Panc1 (cell line): ENCODE measurements at regions not wholly inside any gene's neighbourhood (a gene's known extent, or its start where the extent isn't known, plus 50 kb on each side); places are given as distances from the start of the nearest gene placed in this dataset.
A peak's percentile ranks its signal among the peaks of the same experiment; 100 is the strongest.

Source experiments
- ATAC-seq: fragments of 200-7000 bp; cut with Tn5 transposase; 2 replicates; pipeline ENCODE4 v1.9.1; 2020; ENCODE audit warnings: mild to moderate bottlenecking, moderate library complexity
- BruUV-seq: library from RNA; stranded (reverse); fragments of 400-500 nt; replicated peaks from 2 replicates; lab custom pipeline; 2021; lab: Mats Ljungman, UMichigan
- CTCF ChIA-PET: fragments of 300-600 bp; sonication (Branson Sonifier 250); formaldehyde crosslinking; loops from one replicate; lab custom pipeline; 2022; ENCODE audit warnings: antibody characterized with exemption; lab: Charles Lee
- POLR2A ChIA-PET: fragments of 300-600 bp; sonication (Branson Sonifier 250); formaldehyde crosslinking; loops from one replicate; lab custom pipeline; 2022; ENCODE audit warnings: antibody characterized with exemption; lab: Charles Lee
- DNase-seq: peaks from one replicate; pipeline ENCODE4 v3.0.0-alpha.2; 2010; ENCODE audit warnings: low read depth, low spot score
- H3K27ac ChIP-seq: 2 replicates; pipeline ENCODE4 v1.5.1; 2011; ENCODE audit warnings: mild to moderate bottlenecking, low read length, inconsistent platforms
- H3K27me3 ChIP-seq: fragments of 200-500 bp; sonication (Bioruptor generic); 2 replicates; pipeline ENCODE4 v1.6.0; 2014; ENCODE audit warnings: low read length, inconsistent platforms; ENCODE audit not compliant: control insufficient read depth, insufficient read depth
- H3K36me3 ChIP-seq: fragments of 200-500 bp; sonication (Bioruptor generic); 2 replicates; pipeline ENCODE4 v1.5.1; 2014; ENCODE audit warnings: inconsistent platforms, mild to moderate bottlenecking, low read length, moderate library complexity; ENCODE audit not compliant: control insufficient read depth, insufficient read depth
- H3K4me1 ChIP-seq: 2 replicates; pipeline ENCODE4 v1.5.1; 2011; ENCODE audit warnings: inconsistent platforms, mild to moderate bottlenecking, low read length, moderate library complexity; ENCODE audit not compliant: control insufficient read depth, insufficient read depth
- H3K4me3 ChIP-seq, 2 experiments: 2 replicates each; pipeline ENCODE4 v1.5.1; 2011 to 2012; ENCODE audit warnings: low read depth in 2 of 2, low read length in 2 of 2, mild to moderate bottlenecking in 2 of 2, inconsistent platforms in 1 of 2, moderate library complexity in 1 of 2
- H3K9me3 ChIP-seq: fragments of 200-500 bp; sonication (Bioruptor generic); 2 replicates; pipeline ENCODE4 v1.5.1; 2014; ENCODE audit warnings: low read depth, mild to moderate bottlenecking, inconsistent platforms, low read length, moderate library complexity; ENCODE audit not compliant: control insufficient read depth, insufficient read depth
- POLR2AphosphoS5 ChIP-seq: IDR thresholded peaks from 2 replicates; pipeline ENCODE4 v1.6.1; 2012; ENCODE audit warnings: mild to moderate bottlenecking, low read depth, low read length, moderate library complexity
- REST ChIP-seq, 2 experiments: IDR thresholded peaks; 2 replicates each; pipeline ENCODE4 v1.6.1; 2011 to 2012; ENCODE audit warnings: low read depth in 2 of 2, control low read depth in 1 of 2, low read length in 1 of 2, mild to moderate bottlenecking in 1 of 2, moderate library complexity in 1 of 2; ENCODE audit not compliant: insufficient read depth in 1 of 2
- SIN3A ChIP-seq: IDR thresholded peaks from 2 replicates; pipeline ENCODE4 v1.6.1; 2012; ENCODE audit warnings: low read depth, mild to moderate bottlenecking, low read length, moderate library complexity, borderline replicate concordance; ENCODE audit not compliant: insufficient read depth
- TCF7L2 ChIP-seq: IDR thresholded peaks from 2 replicates; pipeline ENCODE4 v1.6.1; 2011; ENCODE audit warnings: mild to moderate bottlenecking, low read depth, low read length, inconsistent platforms
- in situ Hi-C: cut with HindIII; loops from 2 replicates; pipeline ENCODE4 v1.10.0; 2016; ENCODE audit warnings: low sequenced_read_pairs, low pct_unique_long_range_greater_than_20kb
- intact Hi-C: fragments of 100-400 bp; cut with micrococcal nuclease; formaldehyde crosslinking; loops from one replicate; pipeline ENCODE4 v1.10.0; 2022; ENCODE audit not compliant: unreplicated experiment
- TF ChIP-seq, protein P1 (sequence below): fragments of 450-650 bp; IDR thresholded peaks from 2 replicates; pipeline ENCODE4 v1.5.1; 2017; ENCODE audit warnings: mild to moderate bottlenecking

DNA sequence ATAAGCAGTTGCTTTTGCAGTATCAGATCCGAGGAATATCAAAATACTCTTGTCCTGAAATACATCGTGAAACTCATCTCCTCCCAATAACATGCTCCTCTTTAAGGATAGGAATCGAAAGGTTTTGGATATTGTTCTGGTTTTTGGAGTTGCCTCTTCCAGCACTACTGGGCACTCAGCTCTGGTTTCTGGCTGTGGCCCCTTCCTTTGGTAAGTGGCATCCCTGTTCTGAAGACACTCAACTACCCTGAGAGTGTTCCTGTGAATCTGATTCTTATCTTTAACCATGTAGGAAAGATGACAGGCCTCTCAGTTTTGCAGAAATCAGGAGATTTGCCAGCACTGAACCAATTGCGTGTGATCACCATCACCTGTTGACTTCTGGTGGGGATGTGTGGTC is 327.5 kb upstream of the TBL1XR1 start:
- H3K36me3 ChIP-seq, result no peaks in the 10 kb centered on the region
- ChIA-PET CTCF (no interaction called here), POLR2A (no interaction called here)
- no peak overlapping the region for H3K4me3 ChIP-seq
- H3K27me3 ChIP-seq, result no peaks in the 10 kb centered on the region
- in situ Hi-C loops, result no loop called here
- BruUV-seq, result no TSS peak
- no peak overlapping the region; the same call in 1 of the 2 replicates for H3K27ac ChIP-seq
- no peak for ATAC-seq
- H3K9me3 ChIP-seq, result no peaks in the 10 kb centered on the region
- no peak for DNase-seq
- intact Hi-C loops, result no loop called here
- H3K4me1 ChIP-seq, result no peaks in the 10 kb centered on the region
- TF ChIP-seq POLR2AphosphoS5, result no peak
- TF ChIP-seq, protein P1, sequence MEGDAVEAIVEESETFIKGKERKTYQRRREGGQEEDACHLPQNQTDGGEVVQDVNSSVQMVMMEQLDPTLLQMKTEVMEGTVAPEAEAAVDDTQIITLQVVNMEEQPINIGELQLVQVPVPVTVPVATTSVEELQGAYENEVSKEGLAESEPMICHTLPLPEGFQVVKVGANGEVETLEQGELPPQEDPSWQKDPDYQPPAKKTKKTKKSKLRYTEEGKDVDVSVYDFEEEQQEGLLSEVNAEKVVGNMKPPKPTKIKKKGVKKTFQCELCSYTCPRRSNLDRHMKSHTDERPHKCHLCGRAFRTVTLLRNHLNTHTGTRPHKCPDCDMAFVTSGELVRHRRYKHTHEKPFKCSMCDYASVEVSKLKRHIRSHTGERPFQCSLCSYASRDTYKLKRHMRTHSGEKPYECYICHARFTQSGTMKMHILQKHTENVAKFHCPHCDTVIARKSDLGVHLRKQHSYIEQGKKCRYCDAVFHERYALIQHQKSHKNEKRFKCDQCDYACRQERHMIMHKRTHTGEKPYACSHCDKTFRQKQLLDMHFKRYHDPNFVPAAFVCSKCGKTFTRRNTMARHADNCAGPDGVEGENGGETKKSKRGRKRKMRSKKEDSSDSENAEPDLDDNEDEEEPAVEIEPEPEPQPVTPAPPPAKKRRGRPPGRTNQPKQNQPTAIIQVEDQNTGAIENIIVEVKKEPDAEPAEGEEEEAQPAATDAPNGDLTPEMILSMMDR, result no peak
- no peak for TF ChIP-seq REST (IDR thresholded peaks at IDR 0.05; ENCODE audit: insufficient read depth in 1 of 2, low read depth in 2 of 2, low read length in 1 of 2)
- no peak for TF ChIP-seq TCF7L2
- TF ChIP-seq SIN3A, result no peak

- no peak for TF ChIP-seq TCF7L2
- no TSS peak for BruUV-seq
- Histone ChIP-seq H3K27ac (peak overlapping the region; percentile 29; the same call in 1 of the 2 replicates), H3K4me1 (no peaks in the 10 kb centered on the region), H3K9me3 (no peaks in the 10 kb centered on the region), H3K36me3 (no peaks in the 10 kb centered on the region), H3K27me3 (no peaks in the 10 kb centered on the region), H3K4me3 (no peak overlapping the region)
- no peak for ATAC-seq
- POLR2A ChIA-PET, result no interaction called here
- in situ Hi-C loops, result no loop called here
- no peak for DNase-seq
- intact Hi-C loops, result no loop called here
- CTCF ChIA-PET, result no interaction called here
Observed at GRCh38 chr3:177525414-177525813, 328.1 kb upstream of the TBL1XR1 start.

DNA sequence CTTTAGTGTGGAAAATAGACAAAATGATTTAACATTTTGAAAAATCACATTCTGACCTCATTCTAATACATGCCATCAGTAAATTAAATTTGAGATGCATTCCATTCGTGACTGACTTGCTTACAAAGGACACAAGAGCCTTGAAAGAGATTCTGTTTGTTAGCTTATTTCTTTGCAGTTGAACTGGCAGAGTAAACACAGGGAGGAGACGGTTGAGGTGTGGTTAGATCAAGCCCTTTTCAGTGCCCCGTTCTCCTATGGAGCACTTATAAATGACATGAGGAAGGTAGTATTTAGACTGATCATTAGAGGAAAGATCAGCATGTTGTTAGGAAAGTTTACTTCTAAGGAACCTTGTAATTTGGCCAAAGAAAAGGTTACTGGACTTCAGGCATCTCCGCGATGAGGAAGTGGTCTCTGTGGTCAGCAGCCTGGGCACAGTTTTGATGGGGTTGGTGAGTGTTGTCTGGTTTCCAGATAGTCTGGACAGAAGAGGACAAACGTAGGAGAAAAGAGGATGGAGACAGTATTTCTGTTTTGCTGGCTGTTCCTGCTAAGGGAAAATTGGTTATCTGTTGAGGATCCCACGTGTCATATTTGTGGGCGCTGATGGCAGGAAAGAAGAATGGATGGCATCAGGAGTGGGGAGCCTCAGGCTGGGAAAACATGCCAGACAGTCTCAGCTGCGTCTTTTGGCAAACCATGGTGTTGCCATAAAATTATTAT is 328.9 kb upstream of the TBL1XR1 start:
- no TSS peak for BruUV-seq
- in situ Hi-C loops, result no loop called here
- Histone ChIP-seq H3K27ac (peak overlapping the region; percentile 49; the same call in 1 of the 2 replicates), H3K27me3 (no peaks in the 10 kb centered on the region), H3K4me3 (no peak overlapping the region), H3K9me3 (no peaks in the 10 kb centered on the region), H3K36me3 (no peaks in the 10 kb centered on the region), H3K4me1 (no peaks in the 10 kb centered on the region)
- no peak for TF ChIP-seq POLR2AphosphoS5
- no peak for TF ChIP-seq SIN3A
- TF ChIP-seq, protein P1, result no peak
- TF ChIP-seq TCF7L2, result no peak
- no peak for TF ChIP-seq REST (IDR thresholded peaks at IDR 0.05; ENCODE audit: insufficient read depth in 1 of 2, low read depth in 2 of 2, low read length in 1 of 2)
- intact Hi-C loops, result no loop called here
- ChIA-PET POLR2A (no interaction called here), CTCF (no interaction called here)
- ATAC-seq (no peak), DNase-seq (no peak)
